ENCODE measurements at regions not wholly inside any gene's neighbourhood (a gene's known extent, or its start where the extent isn't known, plus 50 kb on each side); places are given as distances from the start of the nearest gene placed in this dataset.

GRCh38 chr10:30758338-30758737 lies 128.8 kb upstream of the LYZL2 start:
- POLR2A ChIA-PET, result no interaction called here
- no peak for TF ChIP-seq SUZ12 (IDR thresholded peaks at IDR 0.05)
- TF ChIP-seq CTBP1 (IDR thresholded peaks at IDR 0.05; ENCODE audit: borderline replicate concordance), result no peak
- TF ChIP-seq TARDBP (IDR thresholded peaks at IDR 0.05), result no peak
- DNase-seq (ENCODE audit: extremely low spot score), result no peak
- CTCF ChIA-PET, result no interaction called here

- TF ChIP-seq FOXA1 (IDR thresholded peaks at IDR 0.05) (no peak), NFRKB (IDR thresholded peaks at IDR 0.05) (no peak), L3MBTL2 (conservative IDR thresholded peaks at IDR 0.05) (no peak), ARNT (IDR thresholded peaks at IDR 0.05) (no peak)
- ChIA-PET POLR2A (no interaction called here), CTCF (no interaction called here)
- no peak for DNase-seq (ENCODE audit: extremely low spot score)
These were observed 127.3 kb upstream of the LYZL2 start for GRCh38 chr10:30756896-30757295.

DNA sequence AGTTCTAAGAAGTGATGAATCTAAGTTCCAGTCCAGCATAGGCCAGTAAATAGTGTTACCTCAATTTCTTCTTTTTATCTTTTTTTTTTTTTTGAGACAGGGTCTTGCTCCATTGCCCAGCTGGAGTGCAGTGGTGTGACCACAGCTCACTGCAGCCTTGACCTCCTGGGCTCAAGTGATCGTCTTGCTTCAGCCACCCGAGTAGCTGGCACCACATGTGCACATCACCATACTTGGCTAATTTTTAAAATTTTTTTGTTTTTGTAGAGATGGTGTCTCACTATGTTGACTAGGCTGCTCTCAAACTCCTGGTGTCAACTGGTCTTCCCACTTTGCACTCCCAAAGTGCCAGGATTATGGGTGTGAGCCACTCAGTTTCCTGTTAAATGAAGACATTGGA lies 126.6 kb upstream of the LYZL2 start:
- no peak for TF ChIP-seq HDGF (IDR thresholded peaks at IDR 0.05; ENCODE audit: borderline replicate concordance)
- no peak for TF ChIP-seq ELF4 (IDR thresholded peaks at IDR 0.05)
- TF ChIP-seq L3MBTL2 (conservative IDR thresholded peaks at IDR 0.05), result no peak
- no peak for TF ChIP-seq BHLHE40 (IDR thresholded peaks at IDR 0.05; ENCODE audit: borderline replicate concordance)
- TF ChIP-seq SUZ12 (IDR thresholded peaks at IDR 0.05), result no peak
- TF ChIP-seq NFRKB (IDR thresholded peaks at IDR 0.05), result no peak
- no peak for TF ChIP-seq FOXK2 (IDR thresholded peaks at IDR 0.05)
- TF ChIP-seq FOXM1 (IDR thresholded peaks at IDR 0.05; ENCODE audit: borderline replicate concordance), result no peak
- TF ChIP-seq PKNOX1 (IDR thresholded peaks at IDR 0.05), result no peak
- no peak for TF ChIP-seq ARNT (IDR thresholded peaks at IDR 0.05)
- no peak for TF ChIP-seq ZNF384 (IDR thresholded peaks at IDR 0.05)
- no peak for TF ChIP-seq CTBP1 (IDR thresholded peaks at IDR 0.05; ENCODE audit: borderline replicate concordance)
- no peak for TF ChIP-seq TARDBP (IDR thresholded peaks at IDR 0.05)
- no peak for TF ChIP-seq FOXA1 (IDR thresholded peaks at IDR 0.05)
- TF ChIP-seq SP1 (IDR thresholded peaks at IDR 0.05), result no peak
- no peak for DNase-seq (ENCODE audit: extremely low spot score)
- CTCF ChIA-PET, result no interaction called here
- POLR2A ChIA-PET, result no interaction called here

DNA sequence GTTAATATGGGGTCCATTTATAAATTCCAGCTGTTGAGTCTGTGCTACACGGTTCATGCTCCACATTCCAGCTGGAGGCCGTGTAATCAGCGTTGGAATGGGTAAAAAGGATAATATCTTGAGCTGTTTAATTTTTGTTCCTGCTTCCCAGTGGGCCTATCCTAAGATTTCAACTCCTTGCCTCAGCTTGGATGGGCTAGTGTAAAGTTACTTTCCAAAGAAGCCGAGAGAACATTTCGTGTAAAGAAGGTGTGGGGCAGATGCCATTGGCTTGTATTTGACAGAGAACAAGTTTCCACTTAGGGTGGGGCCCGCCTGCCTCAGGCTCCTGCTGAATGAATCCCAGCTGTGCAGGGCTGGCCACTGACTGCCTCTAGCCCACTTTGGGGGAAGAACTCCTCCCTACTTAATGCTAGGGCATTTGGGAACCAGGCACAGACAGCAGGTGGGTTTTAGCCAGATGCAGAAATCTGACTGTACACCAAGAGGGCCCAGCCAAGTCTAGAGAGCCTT lies 125.9 kb upstream of the LYZL2 start:
- ChIA-PET POLR2A (no interaction called here), CTCF (no interaction called here)
- TF ChIP-seq SUZ12 (IDR thresholded peaks at IDR 0.05), result no peak
- TF ChIP-seq ARNT (IDR thresholded peaks at IDR 0.05), result no peak
- TF ChIP-seq BHLHE40 (IDR thresholded peaks at IDR 0.05; ENCODE audit: borderline replicate concordance), result no peak
- no peak for TF ChIP-seq LEF1 (IDR thresholded peaks at IDR 0.05; ENCODE audit: borderline replicate concordance)
- TF ChIP-seq FOXM1 (IDR thresholded peaks at IDR 0.05; ENCODE audit: borderline replicate concordance), result no peak
- no peak for TF ChIP-seq PKNOX1 (IDR thresholded peaks at IDR 0.05)
- TF ChIP-seq NFRKB (IDR thresholded peaks at IDR 0.05), result no peak
- no peak for TF ChIP-seq TARDBP (IDR thresholded peaks at IDR 0.05)
- no peak for TF ChIP-seq L3MBTL2 (conservative IDR thresholded peaks at IDR 0.05)
- no peak for TF ChIP-seq FOXK2 (IDR thresholded peaks at IDR 0.05)
- no peak for TF ChIP-seq HDGF (IDR thresholded peaks at IDR 0.05; ENCODE audit: borderline replicate concordance)
- no peak for TF ChIP-seq FOXA1 (IDR thresholded peaks at IDR 0.05)
- no peak for TF ChIP-seq ELF4 (IDR thresholded peaks at IDR 0.05)
- TF ChIP-seq CTBP1 (IDR thresholded peaks at IDR 0.05; ENCODE audit: borderline replicate concordance), result no peak
- no peak for TF ChIP-seq SP1 (IDR thresholded peaks at IDR 0.05)
- no peak for TF ChIP-seq ZNF384 (IDR thresholded peaks at IDR 0.05)
- no peak for DNase-seq (ENCODE audit: extremely low spot score)

- POLR2A ChIA-PET, result no interaction called here
- TF ChIP-seq L3MBTL2 (conservative IDR thresholded peaks at IDR 0.05) (no peak), SP1 (IDR thresholded peaks at IDR 0.05) (no peak), TARDBP (IDR thresholded peaks at IDR 0.05) (no peak), LEF1 (IDR thresholded peaks at IDR 0.05; ENCODE audit: borderline replicate concordance) (no peak), HDGF (IDR thresholded peaks at IDR 0.05; ENCODE audit: borderline replicate concordance) (no peak), PKNOX1 (IDR thresholded peaks at IDR 0.05) (no peak), FOXA1 (IDR thresholded peaks at IDR 0.05) (no peak), FOXM1 (IDR thresholded peaks at IDR 0.05; ENCODE audit: borderline replicate concordance) (no peak), CTBP1 (IDR thresholded peaks at IDR 0.05; ENCODE audit: borderline replicate concordance) (no peak), FOXK2 (IDR thresholded peaks at IDR 0.05) (no peak), ZNF384 (IDR thresholded peaks at IDR 0.05) (no peak), ELF4 (IDR thresholded peaks at IDR 0.05) (no peak), NFRKB (IDR thresholded peaks at IDR 0.05) (no peak), BHLHE40 (IDR thresholded peaks at IDR 0.05; ENCODE audit: borderline replicate concordance) (no peak), ARNT (IDR thresholded peaks at IDR 0.05) (no peak), SUZ12 (IDR thresholded peaks at IDR 0.05) (no peak)
- CTCF ChIA-PET, result no interaction called here
- DNase-seq (ENCODE audit: extremely low spot score), result no peak
These were observed 122.9 kb upstream of the LYZL2 start for GRCh38 chr10:30752481-30752881.

GRCh38 chr10:30751678-30752331 lies 122.3 kb upstream of the LYZL2 start:
- no peak for DNase-seq (ENCODE audit: extremely low spot score)
- CTCF ChIA-PET, result no interaction called here
- TF ChIP-seq SP1 (IDR thresholded peaks at IDR 0.05), result no peak
- no peak for TF ChIP-seq SUZ12 (IDR thresholded peaks at IDR 0.05)
- TF ChIP-seq BHLHE40 (IDR thresholded peaks at IDR 0.05; ENCODE audit: borderline replicate concordance), result no peak
- TF ChIP-seq TARDBP (IDR thresholded peaks at IDR 0.05), result no peak
- no peak for TF ChIP-seq FOXM1 (IDR thresholded peaks at IDR 0.05; ENCODE audit: borderline replicate concordance)
- no peak for TF ChIP-seq PKNOX1 (IDR thresholded peaks at IDR 0.05)
- no peak for TF ChIP-seq ARNT (IDR thresholded peaks at IDR 0.05)
- POLR2A ChIA-PET, result no interaction called here
